Neural progenitor cell (in vitro differentiated cells): ENCODE measurements at regions not wholly inside any gene's neighbourhood (a gene's known extent, or its start where the extent isn't known, plus 50 kb on each side); places are given as distances from the start of the nearest gene placed in this dataset.

Experiments used
- CTCF ChIP-seq: fragments of 200-600 bp; sonication (generic); IDR thresholded peaks from 2 replicates; pipeline ENCODE4 v1.5.1; 2017; ENCODE audit warnings: antibody characterized with exemption, mild to moderate bottlenecking
- EZH2phosphoT487 ChIP-seq: fragments of 200-600 bp; sonication (generic); IDR thresholded peaks from 2 replicates; pipeline ENCODE4 v1.6.1; 2017; ENCODE audit warnings: antibody characterized with exemption

GRCh38 chr16:79263425-79263824 is 337.1 kb downstream of the MAF start:
- TF ChIP-seq CTCF (no peak), EZH2phosphoT487 (no peak)
